PFSK-1 (cell line): ENCODE measurements at regions not wholly inside any gene's neighbourhood (a gene's known extent, or its start where the extent isn't known, plus 50 kb on each side); places are given as distances from the start of the nearest gene placed in this dataset.

Source experiments
- POLR2AphosphoS5 ChIP-seq: IDR thresholded peaks from 2 replicates; pipeline ENCODE4 v1.6.1; 2012; ENCODE audit warnings: low read depth, mild to moderate bottlenecking, control low read depth, low read length, moderate library complexity
- REST ChIP-seq, 2 experiments: IDR thresholded peaks; 2 replicates each; pipeline versions ENCODE4 v1.6.1 to v1.8.0; 2011 to 2012; ENCODE audit warnings: low read depth in 2 of 2, low read length in 2 of 2, control low read depth in 1 of 2, inconsistent platforms in 1 of 2, mild to moderate bottlenecking in 1 of 2, moderate library complexity in 1 of 2; ENCODE audit not compliant: insufficient read depth in 1 of 2

- TF ChIP-seq POLR2AphosphoS5 (no peak), REST (IDR thresholded peaks at IDR 0.05; ENCODE audit: insufficient read depth in 1 of 2, low read depth in 2 of 2, low read length in 2 of 2) (no peak)
Observed at GRCh38 chr7:17063045-17063383, 181.2 kb upstream of the AGR3 start.
